ENCODE measurements at regions not wholly inside any gene's neighbourhood (a gene's known extent, or its start where the extent isn't known, plus 50 kb on each side); places are given as distances from the start of the nearest gene placed in this dataset.
"Not testable (repeated sequence)": the region's sequence is repeated elsewhere in the genome, so short reads cannot be mapped to it uniquely, and the experiment has no call there.

DNA sequence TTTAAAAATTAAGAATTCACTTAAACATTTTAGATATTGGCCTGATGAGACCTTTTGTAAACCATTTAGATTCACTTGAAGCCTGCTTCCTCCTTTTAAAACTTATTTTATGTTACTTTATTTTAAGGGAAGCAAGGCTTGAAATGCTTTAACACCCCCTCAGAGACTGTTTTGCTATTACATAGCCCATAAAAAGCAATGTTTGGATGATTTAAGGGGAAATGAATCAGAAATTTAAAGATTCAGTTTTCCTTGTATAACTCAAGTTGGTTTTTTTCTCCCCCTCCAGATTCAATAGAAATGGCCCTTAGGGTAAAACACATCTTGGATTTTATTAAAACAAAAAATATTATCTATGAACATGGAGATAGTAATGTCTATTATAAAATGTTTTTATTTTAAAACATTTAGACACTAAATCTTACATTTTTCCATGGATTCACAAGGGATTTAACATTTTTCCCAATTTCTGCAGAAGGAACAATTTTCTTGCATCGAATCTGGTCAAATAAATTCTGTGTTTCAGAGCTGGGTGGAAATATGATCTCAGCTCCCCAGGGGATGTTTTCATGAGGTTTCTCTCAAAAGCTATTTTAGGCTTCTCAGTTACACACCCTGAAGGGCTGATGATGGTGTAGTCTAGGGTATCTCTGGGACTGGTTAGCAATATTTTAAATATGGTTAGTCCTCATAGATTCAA is 69.3 kb upstream of the WARS2 start:
- intact Hi-C loops (cut with DNase I), result no loop called here
- DNase-seq, result no peak
- H3K4me3 ChIP-seq, result no peak overlapping the region
- no peaks in the 10 kb centered on the region for H3K9me3 ChIP-seq (replicated peaks in 1 of 3)
- H3K36me3 ChIP-seq (replicated peaks in 1 of 2), result no peaks in the 10 kb centered on the region
- H3K4me1 ChIP-seq (replicated peaks in 1 of 2), result no peaks in the 10 kb centered on the region
- no peaks in the 10 kb centered on the region for H3K27me3 ChIP-seq
- H3K27ac ChIP-seq, result no peak overlapping the region
- WGBS, 4 donors, result 76 to 85% (median 77%) methylated on average over 1 of the region's 1 CpG
- TF ChIP-seq POLR2A (IDR thresholded peaks at IDR 0.05), result no peak
- TF ChIP-seq, protein P1, sequence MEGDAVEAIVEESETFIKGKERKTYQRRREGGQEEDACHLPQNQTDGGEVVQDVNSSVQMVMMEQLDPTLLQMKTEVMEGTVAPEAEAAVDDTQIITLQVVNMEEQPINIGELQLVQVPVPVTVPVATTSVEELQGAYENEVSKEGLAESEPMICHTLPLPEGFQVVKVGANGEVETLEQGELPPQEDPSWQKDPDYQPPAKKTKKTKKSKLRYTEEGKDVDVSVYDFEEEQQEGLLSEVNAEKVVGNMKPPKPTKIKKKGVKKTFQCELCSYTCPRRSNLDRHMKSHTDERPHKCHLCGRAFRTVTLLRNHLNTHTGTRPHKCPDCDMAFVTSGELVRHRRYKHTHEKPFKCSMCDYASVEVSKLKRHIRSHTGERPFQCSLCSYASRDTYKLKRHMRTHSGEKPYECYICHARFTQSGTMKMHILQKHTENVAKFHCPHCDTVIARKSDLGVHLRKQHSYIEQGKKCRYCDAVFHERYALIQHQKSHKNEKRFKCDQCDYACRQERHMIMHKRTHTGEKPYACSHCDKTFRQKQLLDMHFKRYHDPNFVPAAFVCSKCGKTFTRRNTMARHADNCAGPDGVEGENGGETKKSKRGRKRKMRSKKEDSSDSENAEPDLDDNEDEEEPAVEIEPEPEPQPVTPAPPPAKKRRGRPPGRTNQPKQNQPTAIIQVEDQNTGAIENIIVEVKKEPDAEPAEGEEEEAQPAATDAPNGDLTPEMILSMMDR (IDR thresholded peaks at IDR 0.05), result no peak

DNA sequence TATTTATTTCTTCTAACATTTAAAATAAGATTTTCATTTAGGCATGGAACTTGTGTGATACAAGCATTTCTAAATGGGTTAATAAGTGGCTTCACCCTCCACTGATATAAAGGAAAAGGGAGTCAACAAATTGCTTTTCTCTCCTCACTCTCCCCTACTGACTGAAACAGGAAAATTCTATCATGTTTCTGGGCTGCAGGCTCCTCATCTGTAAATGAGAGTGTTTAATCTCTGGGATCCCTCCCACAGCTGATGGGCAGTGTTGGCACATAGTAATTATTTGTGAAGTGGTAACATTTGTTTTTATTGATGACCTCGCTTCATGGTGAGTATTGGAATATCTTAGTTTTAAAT is 69.8 kb upstream of the WARS2 start:
- WGBS, 4 donors, result 94 to 97% (median 94%) methylated on average over 1 of the region's 1 CpG
- no peak overlapping the region for H3K27ac ChIP-seq
- H3K4me3 ChIP-seq, result no peak overlapping the region
- H3K27me3 ChIP-seq, result no peaks in the 10 kb centered on the region
- no peaks in the 10 kb centered on the region for H3K9me3 ChIP-seq (replicated peaks in 1 of 3)
- intact Hi-C loops (cut with DNase I), result no loop called here
- H3K36me3 ChIP-seq (replicated peaks in 1 of 2), result no peaks in the 10 kb centered on the region
- TF ChIP-seq, protein P1 (IDR thresholded peaks at IDR 0.05), result no peak
- no peak for TF ChIP-seq POLR2A (IDR thresholded peaks at IDR 0.05)
- DNase-seq, result no peak
- H3K4me1 ChIP-seq (replicated peaks in 1 of 2), result no peaks in the 10 kb centered on the region

DNA sequence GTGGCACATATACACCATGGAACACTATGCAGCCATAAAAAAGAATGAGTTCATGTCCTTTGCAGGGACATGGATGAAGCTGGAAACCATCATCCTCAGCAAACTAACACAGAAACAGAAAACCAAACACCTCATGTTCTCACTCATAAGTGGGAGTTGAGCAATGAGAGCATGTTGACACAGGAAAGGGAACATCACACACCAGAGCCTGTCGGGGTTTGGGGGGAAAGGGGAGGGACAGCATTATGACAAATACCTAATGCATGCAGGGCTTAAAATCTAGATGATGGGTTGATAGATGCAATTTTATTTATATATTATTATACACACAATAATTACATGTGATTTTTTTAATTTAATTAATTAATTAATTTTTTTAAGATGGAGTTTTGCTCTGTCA is 72.8 kb upstream of the WARS2 start:
- DNase-seq; intact Hi-C loops (cut with DNase I); H3K9me3 ChIP-seq (replicated peaks in 1 of 3); H3K4me1 ChIP-seq (replicated peaks in 1 of 2); H3K27ac ChIP-seq; H3K4me3 ChIP-seq; H3K27me3 ChIP-seq; H3K36me3 ChIP-seq (replicated peaks in 1 of 2): not testable (repeated sequence)
- WGBS, 4 donors, result 67 to 97% (median 83%) methylated on average over 1 of the region's 1 CpG

DNA sequence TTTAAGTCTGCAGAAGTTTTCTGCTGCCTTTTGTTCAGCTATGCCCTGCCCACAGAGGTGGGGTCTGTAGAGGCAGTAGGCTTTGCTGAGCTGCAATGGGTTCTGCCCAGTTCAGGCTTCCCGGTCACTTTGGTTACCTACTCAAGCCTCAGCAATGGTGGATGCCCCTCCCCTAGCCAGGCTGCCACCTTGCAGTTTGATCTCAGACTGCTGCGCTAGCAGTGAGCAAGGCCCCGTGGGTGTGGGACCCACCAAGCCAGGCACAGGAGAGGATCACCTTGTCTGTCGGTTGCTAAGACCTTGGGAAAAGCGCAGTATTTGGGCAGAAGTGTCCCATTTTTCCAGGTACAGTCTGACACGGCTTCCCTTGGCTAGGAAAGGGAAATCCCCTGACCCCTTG is 74.5 kb upstream of the WARS2 start:
- H3K27ac ChIP-seq; H3K4me1 ChIP-seq (replicated peaks in 1 of 2); intact Hi-C loops (cut with DNase I); H3K36me3 ChIP-seq (replicated peaks in 1 of 2); H3K4me3 ChIP-seq; H3K9me3 ChIP-seq (replicated peaks in 1 of 3); DNase-seq; H3K27me3 ChIP-seq: not testable (repeated sequence)
- 89 to 100% (median 94%) methylated on average over 2 to 6 of the region's 6 CpGs for WGBS, 4 donors

DNA sequence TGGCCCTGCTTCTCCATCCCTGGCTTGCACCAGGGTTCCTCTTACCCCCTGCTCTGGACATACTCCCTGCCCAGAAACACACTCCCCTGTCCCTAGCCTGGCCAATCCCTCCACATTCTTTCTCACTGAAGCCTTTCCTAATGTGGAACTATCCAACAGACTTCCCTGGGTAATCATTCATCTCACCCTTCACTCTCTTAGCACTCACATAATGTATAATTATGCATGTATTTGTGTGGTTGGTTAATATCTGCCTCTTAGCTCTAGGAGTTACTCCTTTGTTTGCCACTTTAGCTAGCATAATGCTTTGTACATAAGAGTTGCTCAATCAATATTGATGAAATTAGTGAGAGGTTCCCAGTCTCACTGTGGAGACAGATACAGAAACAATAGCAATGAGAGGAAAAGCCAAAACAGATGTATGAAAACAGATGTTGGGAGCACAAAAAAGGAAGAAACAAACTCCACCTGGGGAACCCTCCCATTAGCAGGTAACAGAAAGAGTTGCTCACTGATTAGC is 76.9 kb upstream of the WARS2 start:
- intact Hi-C loops (cut with DNase I), result no loop called here
- Histone ChIP-seq H3K27ac (no peak overlapping the region), H3K27me3 (no peaks in the 10 kb centered on the region), H3K4me1 (replicated peaks in 1 of 2) (no peaks in the 10 kb centered on the region), H3K9me3 (replicated peaks in 1 of 3) (no peaks in the 10 kb centered on the region), H3K4me3 (no peak overlapping the region), H3K36me3 (replicated peaks in 1 of 2) (no peaks in the 10 kb centered on the region)
- no peak for DNase-seq
- TF ChIP-seq, protein P1 (IDR thresholded peaks at IDR 0.05), result no peak
- TF ChIP-seq POLR2A (IDR thresholded peaks at IDR 0.05), result no peak
